VCaP (cell line): ENCODE measurements at regions not wholly inside any gene's neighbourhood (a gene's known extent, or its start where the extent isn't known, plus 50 kb on each side); places are given as distances from the start of the nearest gene placed in this dataset.

Experiments
- H3K27ac ChIP-seq: fragments of 450-650 bp; 2 replicates; pipeline ENCODE4 v1.5.1; 2017
- TF ChIP-seq, protein P1 (sequence below): fragments of 450-650 bp; conservative IDR thresholded peaks from 2 replicates; pipeline ENCODE4 v1.5.1; 2017; ENCODE audit warnings: mild to moderate bottlenecking, moderate library complexity

GRCh38 chr4:33628296-33628695 is 2616.0 kb downstream of the ARAP2 start:
- no peak overlapping the region for H3K27ac ChIP-seq
- TF ChIP-seq, protein P1, sequence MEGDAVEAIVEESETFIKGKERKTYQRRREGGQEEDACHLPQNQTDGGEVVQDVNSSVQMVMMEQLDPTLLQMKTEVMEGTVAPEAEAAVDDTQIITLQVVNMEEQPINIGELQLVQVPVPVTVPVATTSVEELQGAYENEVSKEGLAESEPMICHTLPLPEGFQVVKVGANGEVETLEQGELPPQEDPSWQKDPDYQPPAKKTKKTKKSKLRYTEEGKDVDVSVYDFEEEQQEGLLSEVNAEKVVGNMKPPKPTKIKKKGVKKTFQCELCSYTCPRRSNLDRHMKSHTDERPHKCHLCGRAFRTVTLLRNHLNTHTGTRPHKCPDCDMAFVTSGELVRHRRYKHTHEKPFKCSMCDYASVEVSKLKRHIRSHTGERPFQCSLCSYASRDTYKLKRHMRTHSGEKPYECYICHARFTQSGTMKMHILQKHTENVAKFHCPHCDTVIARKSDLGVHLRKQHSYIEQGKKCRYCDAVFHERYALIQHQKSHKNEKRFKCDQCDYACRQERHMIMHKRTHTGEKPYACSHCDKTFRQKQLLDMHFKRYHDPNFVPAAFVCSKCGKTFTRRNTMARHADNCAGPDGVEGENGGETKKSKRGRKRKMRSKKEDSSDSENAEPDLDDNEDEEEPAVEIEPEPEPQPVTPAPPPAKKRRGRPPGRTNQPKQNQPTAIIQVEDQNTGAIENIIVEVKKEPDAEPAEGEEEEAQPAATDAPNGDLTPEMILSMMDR, result no peak

GRCh38 chr4:33649015-33649414 is 2595.3 kb downstream of the ARAP2 start:
- TF ChIP-seq, protein P1, result peak; percentile 59

GRCh38 chr4:33649471-33649870 is 2594.8 kb downstream of the ARAP2 start:
- no peak overlapping the region for H3K27ac ChIP-seq
- TF ChIP-seq, protein P1, result no peak

More at GRCh38 chr4:33649015-33649414, 2595.3 kb downstream of the ARAP2 start:
- H3K27ac ChIP-seq, result no peak overlapping the region

DNA sequence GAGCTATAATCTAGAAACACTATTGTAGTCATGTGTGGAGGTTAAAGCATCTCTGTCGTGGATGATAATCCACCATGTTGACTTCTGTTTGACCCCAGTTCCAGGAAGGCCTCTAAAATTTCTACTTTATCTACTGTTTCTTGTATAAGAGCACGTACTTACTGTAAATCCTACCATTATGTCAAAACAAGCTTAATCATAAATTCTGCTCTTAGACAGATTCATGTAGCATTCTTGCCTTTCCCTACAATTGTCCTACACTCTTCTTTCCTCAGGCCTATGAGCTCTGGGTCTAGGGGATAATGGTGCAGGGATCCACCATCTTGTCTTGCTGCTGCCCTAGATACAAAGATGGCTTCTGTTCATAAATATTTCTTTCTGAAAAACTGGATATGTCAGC is 2594.3 kb downstream of the ARAP2 start:
- TF ChIP-seq, protein P1, result no peak

DNA sequence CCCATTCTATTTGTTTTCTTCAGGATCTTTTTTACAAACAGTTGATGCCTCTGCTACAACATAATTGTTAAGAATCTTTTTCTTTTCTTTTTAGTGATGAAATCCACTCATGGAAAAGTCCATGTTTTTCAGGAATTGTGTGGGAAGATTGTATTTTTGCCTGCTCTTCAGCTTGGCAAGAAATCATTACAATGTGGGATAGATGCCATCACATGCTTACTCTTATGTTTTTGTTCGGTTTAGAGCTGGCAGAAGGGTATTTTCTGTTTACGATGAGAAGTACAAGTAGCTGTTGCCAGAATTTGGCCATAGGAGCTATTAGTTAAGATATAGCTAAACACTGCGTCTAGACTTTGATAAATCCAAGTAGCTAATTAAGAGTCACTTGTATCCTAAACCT is 2585.3 kb downstream of the ARAP2 start:
- no peak overlapping the region for H3K27ac ChIP-seq
- TF ChIP-seq, protein P1, result no peak

More for the DNA sequence above, 2594.3 kb downstream of the ARAP2 start:
- H3K27ac ChIP-seq, result no peak overlapping the region

DNA sequence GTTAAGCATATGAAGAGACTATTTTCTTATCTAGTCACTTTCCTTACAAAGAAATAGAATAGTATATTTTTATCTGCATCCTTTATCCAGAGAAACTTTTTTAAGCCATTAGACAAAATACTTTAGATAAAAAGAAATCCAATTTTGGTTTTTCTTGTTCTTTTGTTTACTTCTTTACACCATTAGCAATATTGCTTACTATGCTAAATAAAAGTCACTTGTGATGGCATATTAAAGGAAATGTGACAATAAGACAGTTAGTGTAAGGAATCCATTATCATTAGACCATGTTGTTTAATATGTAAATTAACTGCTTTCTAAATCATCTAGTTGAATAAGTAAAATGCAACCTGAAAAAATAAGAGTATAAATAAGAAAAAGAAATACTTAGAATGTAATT is 2582.7 kb downstream of the ARAP2 start:
- no peak overlapping the region for H3K27ac ChIP-seq
- TF ChIP-seq, protein P1, result no peak

- no peak overlapping the region for H3K27ac ChIP-seq
- TF ChIP-seq, protein P1, result no peak
Observed at GRCh38 chr4:33685939-33686338, 2558.4 kb downstream of the ARAP2 start.
